ENCODE measurements at regions not wholly inside any gene's neighbourhood (a gene's known extent, or its start where the extent isn't known, plus 50 kb on each side); places are given as distances from the start of the nearest gene placed in this dataset.
"Not testable (repeated sequence)": the region's sequence is repeated elsewhere in the genome, so short reads cannot be mapped to it uniquely, and the experiment has no call there.

- not testable (repeated sequence) for DNase-seq (ENCODE audit: low spot score)
Measured at GRCh38 chr15:87533637-87534036, 722.9 kb downstream of the NTRK3 start.

- no peak for DNase-seq (ENCODE audit: low spot score)
Measured at GRCh38 chr15:87528873-87529272, 727.7 kb downstream of the NTRK3 start.

GRCh38 chr15:87527875-87528274, 728.7 kb downstream of the NTRK3 start:
- no peak for DNase-seq (ENCODE audit: low spot score)

- no peak for DNase-seq (ENCODE audit: low spot score)
Measured at GRCh38 chr15:87527416-87527815, 729.1 kb downstream of the NTRK3 start.

GRCh38 chr15:87523516-87523915, 733.0 kb downstream of the NTRK3 start:
- DNase-seq (ENCODE audit: low spot score) = no peak

- no peak for DNase-seq (ENCODE audit: low spot score)
Measured at GRCh38 chr15:87522997-87523396, 733.5 kb downstream of the NTRK3 start.

- DNase-seq (ENCODE audit: low spot score) = no peak
Measured at GRCh38 chr15:87518957-87519356, 737.6 kb downstream of the NTRK3 start.

- no peak for DNase-seq (ENCODE audit: low spot score)
Measured at GRCh38 chr15:87508086-87508485, 748.5 kb downstream of the NTRK3 start.

GRCh38 chr15:87502173-87502572, 754.4 kb downstream of the NTRK3 start:
- DNase-seq (ENCODE audit: low spot score) = no peak

GRCh38 chr15:87500240-87500639, 756.3 kb downstream of the NTRK3 start:
- DNase-seq (ENCODE audit: low spot score) = no peak

- no peak for DNase-seq (ENCODE audit: low spot score)
Measured at GRCh38 chr15:87498560-87498959, 758.0 kb downstream of the NTRK3 start.

- no peak for DNase-seq (ENCODE audit: low spot score)
Measured at GRCh38 chr15:87496795-87497194, 759.7 kb downstream of the NTRK3 start.

- DNase-seq (ENCODE audit: low spot score) = no peak
Measured at GRCh38 chr15:87496109-87496508, 760.4 kb downstream of the NTRK3 start.

- DNase-seq (ENCODE audit: low spot score) = no peak
Measured at GRCh38 chr15:87493803-87494202, 762.7 kb downstream of the NTRK3 start.

- no peak for DNase-seq (ENCODE audit: low spot score)
Measured at GRCh38 chr15:87492321-87492720, 764.2 kb downstream of the NTRK3 start.

- DNase-seq (ENCODE audit: low spot score) = no peak
Measured at GRCh38 chr15:87490666-87491065, 765.9 kb downstream of the NTRK3 start.

GRCh38 chr15:87489902-87490665, 766.5 kb downstream of the NTRK3 start:
- DNase-seq (ENCODE audit: low spot score) = no peak

GRCh38 chr15:87489456-87489855, 767.1 kb downstream of the NTRK3 start:
- DNase-seq (ENCODE audit: low spot score) = no peak

- no peak for DNase-seq (ENCODE audit: low spot score)
Measured at GRCh38 chr15:87487484-87487883, 769.1 kb downstream of the NTRK3 start.

- no peak for DNase-seq (ENCODE audit: low spot score)
Measured at GRCh38 chr15:87483468-87483867, 773.1 kb downstream of the NTRK3 start.

GRCh38 chr15:87481126-87481525, 775.4 kb downstream of the NTRK3 start:
- no peak for DNase-seq (ENCODE audit: low spot score)

- no peak for DNase-seq (ENCODE audit: low spot score)
Measured at GRCh38 chr15:87478687-87479072, 777.9 kb downstream of the NTRK3 start.

- no peak for DNase-seq (ENCODE audit: low spot score)
Measured at GRCh38 chr15:87477737-87478686, 778.5 kb downstream of the NTRK3 start.

All from CD4-positive, alpha-beta T cell treated with Interleukin-2 at 100 ng/mL for 4 hours (primary cell).